ENCODE measurements at regions not wholly inside any gene's neighbourhood (a gene's known extent, or its start where the extent isn't known, plus 50 kb on each side); places are given as distances from the start of the nearest gene placed in this dataset.
"Not testable (repeated sequence)": the region's sequence is repeated elsewhere in the genome, so short reads cannot be mapped to it uniquely, and the experiment has no call there.

DNA sequence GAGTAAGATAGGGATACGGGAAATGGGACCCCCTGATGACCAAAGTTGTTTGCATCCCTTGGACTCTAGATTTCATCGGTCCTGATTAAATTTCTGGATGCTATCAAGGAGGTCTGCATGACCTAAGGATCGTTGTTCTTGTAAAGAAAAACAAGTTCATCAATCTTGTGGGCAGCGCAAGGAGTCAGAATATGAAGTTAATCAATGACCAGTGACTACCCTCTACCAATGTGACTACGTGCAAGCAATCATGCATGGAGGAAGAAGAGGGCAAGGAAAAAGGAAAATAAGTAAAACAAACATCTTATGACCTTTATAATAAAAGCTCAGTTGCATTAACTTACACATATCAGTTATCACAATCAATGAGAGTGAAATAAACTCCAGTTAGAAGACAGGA, 139.7 kb downstream of the RTP4 start:
- DNase-seq (ENCODE audit: low spot score), result no peak
- no peak for TF ChIP-seq CTCF (IDR thresholded peaks at IDR 0.05)
- H3K4me3 ChIP-seq, result no peak overlapping the region
- H3K9me3 ChIP-seq, result peaks cover 6% of the 10 kb centered on the region
- H3K27me3 ChIP-seq (replicated peaks; ENCODE audit: insufficient read depth), result no peaks in the 10 kb centered on the region
- H3K27ac ChIP-seq, result no peak overlapping the region
- ATAC-seq (ENCODE audit: insufficient number of reproducible peaks, low FRiP score, low read depth), result no peak
- no peaks in the 10 kb centered on the region for H3K36me3 ChIP-seq
- H3K4me1 ChIP-seq (ENCODE audit: control insufficient read depth in 1 of 2, low read depth in 2 of 2), result no peaks in the 10 kb centered on the region

GRCh38 chr3:187507266-187507665, 139.1 kb downstream of the RTP4 start:
- no peak overlapping the region for H3K27ac ChIP-seq
- H3K4me1 ChIP-seq (ENCODE audit: control insufficient read depth in 1 of 2, low read depth in 2 of 2), result no peaks in the 10 kb centered on the region
- H3K27me3 ChIP-seq (replicated peaks; ENCODE audit: insufficient read depth), result no peaks in the 10 kb centered on the region
- H3K36me3 ChIP-seq, result no peaks in the 10 kb centered on the region
- no peaks in the 10 kb centered on the region for H3K9me3 ChIP-seq
- no peak for TF ChIP-seq CTCF (IDR thresholded peaks at IDR 0.05)
- no peak for DNase-seq (ENCODE audit: low spot score)
- ATAC-seq (ENCODE audit: insufficient number of reproducible peaks, low FRiP score, low read depth), result no peak
- no peak overlapping the region for H3K4me3 ChIP-seq

GRCh38 chr3:187504435-187504834, 136.2 kb downstream of the RTP4 start:
- H3K27me3 ChIP-seq (replicated peaks; ENCODE audit: insufficient read depth), result no peaks in the 10 kb centered on the region
- H3K27ac ChIP-seq, result no peak overlapping the region
- no peaks in the 10 kb centered on the region for H3K36me3 ChIP-seq
- H3K4me1 ChIP-seq (ENCODE audit: control insufficient read depth in 1 of 2, low read depth in 2 of 2), result peaks cover 0 to 7% of the 10 kb centered on the region in 2 donors
- H3K4me3 ChIP-seq, result no peak overlapping the region
- no peaks in the 10 kb centered on the region for H3K9me3 ChIP-seq
- DNase-seq (ENCODE audit: low spot score) (no peak), ATAC-seq (ENCODE audit: insufficient number of reproducible peaks, low FRiP score, low read depth) (no peak)
- no peak for TF ChIP-seq CTCF (IDR thresholded peaks at IDR 0.05)

DNA sequence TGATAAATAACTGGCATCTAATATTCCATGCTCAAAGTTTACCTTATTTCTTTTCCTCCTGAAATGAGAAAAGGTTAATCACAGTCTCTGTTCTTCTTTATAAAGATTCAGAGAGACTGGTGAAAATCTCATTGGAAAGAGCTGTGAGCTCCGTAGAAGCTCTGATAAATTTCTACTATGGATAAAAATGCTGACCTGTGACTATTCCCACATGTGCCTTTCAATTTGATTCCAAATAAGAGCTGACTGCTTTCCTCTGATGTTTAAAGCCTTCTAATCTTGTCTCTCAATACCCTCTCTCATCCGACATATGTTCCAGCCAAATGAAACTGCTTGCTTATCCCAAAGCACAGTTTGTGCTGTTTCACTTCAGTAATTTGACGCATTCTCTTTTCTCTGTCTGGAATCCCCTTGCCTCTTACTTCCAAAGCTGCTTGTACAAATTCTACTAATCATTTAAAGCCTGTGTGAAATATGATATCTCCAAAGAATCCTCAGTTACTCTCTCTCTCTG, 130.1 kb downstream of the RTP4 start:
- Histone ChIP-seq H3K9me3 (no peaks in the 10 kb centered on the region), H3K36me3 (no peaks in the 10 kb centered on the region), H3K27ac (no peak overlapping the region), H3K27me3 (replicated peaks; ENCODE audit: insufficient read depth) (no peaks in the 10 kb centered on the region), H3K4me1 (ENCODE audit: control insufficient read depth in 1 of 2, low read depth in 2 of 2) (peaks cover 0 to 7% of the 10 kb centered on the region in 2 donors), H3K4me3 (no peak overlapping the region)
- ATAC-seq (ENCODE audit: insufficient number of reproducible peaks, low FRiP score, low read depth), result no peak
- no peak for TF ChIP-seq CTCF (IDR thresholded peaks at IDR 0.05)
- DNase-seq (ENCODE audit: low spot score), result no peak

- TF ChIP-seq CTCF (IDR thresholded peaks at IDR 0.05), result no peak
- ATAC-seq (ENCODE audit: insufficient number of reproducible peaks, low FRiP score, low read depth), result no peak
- H3K27ac ChIP-seq, result no peak overlapping the region
These were observed 128.9 kb downstream of the RTP4 start for GRCh38 chr3:187497052-187497451.

DNA sequence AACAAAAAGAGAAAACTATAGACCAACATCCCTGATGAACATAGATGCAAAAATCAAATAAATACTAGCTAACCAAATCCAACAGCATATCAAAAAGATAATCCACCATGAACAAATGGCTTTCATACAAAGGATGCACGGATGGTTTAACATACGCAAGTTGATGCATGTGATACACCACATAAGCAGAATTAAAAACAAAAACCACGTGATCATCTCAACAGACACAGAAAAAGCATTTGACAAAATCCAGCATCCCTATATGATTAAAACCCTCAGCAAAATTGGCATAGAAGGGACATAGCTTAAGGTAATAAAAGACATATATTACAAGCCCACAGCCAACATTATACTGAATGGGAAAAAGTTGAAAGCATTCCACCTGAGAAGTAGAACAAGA, 125.9 kb downstream of the RTP4 start:
- not testable (repeated sequence) for ATAC-seq (ENCODE audit: insufficient number of reproducible peaks, low FRiP score, low read depth); DNase-seq (ENCODE audit: low spot score); H3K4me3 ChIP-seq; H3K4me1 ChIP-seq (ENCODE audit: control insufficient read depth in 1 of 2, low read depth in 2 of 2); H3K27ac ChIP-seq; H3K27me3 ChIP-seq (replicated peaks; ENCODE audit: insufficient read depth); H3K9me3 ChIP-seq; H3K36me3 ChIP-seq

More at GRCh38 chr3:187497052-187497451, 128.9 kb downstream of the RTP4 start:
- Histone ChIP-seq H3K4me3 (no peak overlapping the region), H3K36me3 (no peaks in the 10 kb centered on the region), H3K4me1 (ENCODE audit: control insufficient read depth in 1 of 2, low read depth in 2 of 2) (peaks cover 0 to 7% of the 10 kb centered on the region in 2 donors), H3K9me3 (no peaks in the 10 kb centered on the region), H3K27me3 (replicated peaks; ENCODE audit: insufficient read depth) (no peaks in the 10 kb centered on the region)
- no peak for DNase-seq (ENCODE audit: low spot score)

Measured in thoracic aorta (tissue), 2 donors.